ENCODE measurements at regions not wholly inside any gene's neighbourhood (a gene's known extent, or its start where the extent isn't known, plus 50 kb on each side); places are given as distances from the start of the nearest gene placed in this dataset.

DNA sequence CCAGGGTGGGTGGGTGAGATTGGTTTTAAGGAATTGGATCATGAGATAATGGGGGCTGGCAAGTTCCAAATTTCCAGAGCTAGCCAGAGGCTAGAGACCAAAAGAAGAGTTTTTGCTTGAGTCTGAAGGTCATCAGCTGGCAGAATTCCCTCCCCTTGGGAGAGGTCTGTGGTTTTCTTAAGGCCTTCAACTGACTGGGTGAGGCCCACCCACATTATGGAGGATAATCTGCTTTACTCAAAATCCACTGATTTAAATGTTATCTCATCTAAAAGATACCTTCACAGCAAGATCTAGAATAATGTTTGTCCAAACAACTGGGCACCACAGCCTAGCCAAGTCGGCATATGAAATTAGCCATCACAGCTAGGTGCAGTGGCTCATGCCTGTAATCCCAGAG is 156.4 kb downstream of the URB2 start:
- Histone ChIP-seq H3K36me3 (ENCODE audit: control insufficient read depth in 2 of 4, insufficient read depth in 4 of 4, low read length in 3 of 4) (no peaks in the 10 kb centered on the region), H3K4me2 (ENCODE audit: insufficient read depth in 1 of 2, low read depth in 2 of 2, low read length in 2 of 2) (no peak overlapping the region), H4K20me1 (replicated peaks in 1 of 2; ENCODE audit: control insufficient read depth in 1 of 2, insufficient read depth in 2 of 2, low read length in 2 of 2) (no peaks in the 10 kb centered on the region), H3K9me3 (ENCODE audit: insufficient read depth in 2 of 2, low read depth in 1 of 2, low read length in 1 of 2) (peaks cover 7 to 14% of the 10 kb centered on the region in 2 experiments), H2BK5ac (ENCODE audit: low read depth, low read length) (no peak overlapping the region), H3K27ac (ENCODE audit: low read depth, low read length) (no peak overlapping the region), H4K8ac (ENCODE audit: extremely low read depth, insufficient read depth, low read length) (no peak overlapping the region), H3K18ac (ENCODE audit: extremely low read depth, low read length) (no peak overlapping the region), H3K4me3 (ENCODE audit: extremely low read depth in 1 of 4, insufficient read depth in 2 of 4, low read depth in 3 of 4, low read length in 4 of 4) (no peak overlapping the region), H3K27me3 (replicated peaks in 1 of 4; ENCODE audit: control insufficient read depth in 3 of 4, extremely low read depth in 1 of 4, insufficient read depth in 3 of 4, low read length in 3 of 4) (no peaks in the 10 kb centered on the region), H3K23me2 (ENCODE audit: low read depth, low read length) (no peaks in the 10 kb centered on the region), H2AK5ac (ENCODE audit: low read depth, low read length) (no peak overlapping the region), H2BK120ac (replicated peaks; ENCODE audit: low read depth, low read length) (no peak overlapping the region), H3K79me2 (ENCODE audit: control insufficient read depth in 1 of 2, insufficient read depth in 2 of 2, low read length in 2 of 2) (no peaks in the 10 kb centered on the region), H2BK20ac (ENCODE audit: low read length) (no peak overlapping the region), H4K91ac (replicated peaks; ENCODE audit: insufficient read length, low read length) (no peak overlapping the region), H2BK12ac (ENCODE audit: low read depth, low read length) (no peak overlapping the region), H3K23ac (ENCODE audit: insufficient read length) (no peak overlapping the region), H2AFZ (ENCODE audit: low read length) (no peak overlapping the region), H3K4me1 (replicated peaks in 1 of 4; ENCODE audit: control insufficient read depth in 3 of 4, insufficient read depth in 4 of 4, low read length in 3 of 4) (no peaks in the 10 kb centered on the region), H3K4ac (replicated peaks; ENCODE audit: insufficient read length, low read depth, low read length) (no peak overlapping the region), H3K9ac (replicated peaks in 1 of 4; ENCODE audit: extremely low read depth in 1 of 4, low read depth in 3 of 4, low read length in 3 of 4) (no peak overlapping the region), H3K56ac (replicated peaks; ENCODE audit: insufficient read length, low read depth, low read length) (no peak overlapping the region), H4K5ac (ENCODE audit: insufficient read length, low read depth, low read length) (no peak overlapping the region), H3K14ac (ENCODE audit: insufficient read length) (no peak overlapping the region), H2BK15ac (ENCODE audit: low read length) (no peak overlapping the region), H3K79me1 (ENCODE audit: low read depth, low read length) (no peaks in the 10 kb centered on the region)
- WGBS, 2 experiments (ENCODE audit: extremely low coverage in 1 of 2, insufficient coverage in 1 of 2, insufficient read length in 1 of 2, insufficient replicate concordance in 2 of 2, low coverage in 1 of 2, low lambda C conversion rate in 2 of 2, missing lambda C conversion rate in 1 of 2): 94% methylated on average over 1 of the region's 1 CpG; no CpG with 5 or more reads in 1 of the 2 experiments
- POLR2A ChIA-PET (ENCODE audit: partially characterized antibody): no interaction called here
- no peak for DNase-seq (ENCODE audit: low read depth in 1 of 2, low spot score in 2 of 2)
- no peak for FAIRE-seq
- CTCF ChIA-PET (ENCODE audit: partially characterized antibody): no interaction called here
- TF ChIP-seq TAF1 (IDR thresholded peaks at IDR 0.05; ENCODE audit: low read depth, low read length) (no peak), RFX5 (IDR thresholded peaks at IDR 0.05; ENCODE audit: borderline replicate concordance, low read depth, low read length) (no peak), POLR2AphosphoS5 (IDR thresholded peaks at IDR 0.05; ENCODE audit: low read depth, low read length) (no peak), NRF1 (IDR thresholded peaks at IDR 0.05; ENCODE audit: low read depth, low read length) (no peak), JUND (IDR thresholded peaks at IDR 0.05; ENCODE audit: low read length) (no peak)
